Neural crest cell (in vitro differentiated cells): ENCODE measurements at regions not wholly inside any gene's neighbourhood (a gene's known extent, or its start where the extent isn't known, plus 50 kb on each side); places are given as distances from the start of the nearest gene placed in this dataset.

Experiments
- DNase-seq: peaks from one replicate; pipeline ENCODE4 v3.0.0; 2021; ENCODE audit warnings: low read depth, mixed read lengths, low spot score
- H3K27ac Mint-ChIP-seq: one replicate; pipeline ENCODE4 v1.8.0; 2021; ENCODE audit warnings: mild to moderate bottlenecking, mixed read lengths; ENCODE audit not compliant: unreplicated experiment
- H3K27me3 Mint-ChIP-seq: 2 replicates; pipeline ENCODE4 v1.8.0; 2021; ENCODE audit warnings: low read depth, mild to moderate bottlenecking, mixed read lengths
- H3K36me3 Mint-ChIP-seq: 2 replicates; pipeline ENCODE4 v1.8.0; 2021; ENCODE audit warnings: low read depth, mild to moderate bottlenecking, mixed read lengths
- H3K4me1 Mint-ChIP-seq: 2 replicates; pipeline ENCODE4 v1.8.0; 2021; ENCODE audit warnings: mixed read lengths
- H3K4me3 Mint-ChIP-seq: one replicate; pipeline ENCODE4 v1.8.0; 2021; ENCODE audit warnings: mild to moderate bottlenecking, mixed read lengths
- H3K9me3 Mint-ChIP-seq: 2 replicates; pipeline ENCODE4 v1.8.0; 2021; ENCODE audit warnings: mixed read lengths
- TF ChIP-seq, protein P1 (sequence below): fragments of 200-600 bp; sonication (generic); conservative IDR thresholded peaks from 2 replicates; pipeline ENCODE4 v1.5.0; 2021; ENCODE audit warnings: antibody characterized with exemption, mild to moderate bottlenecking

DNA sequence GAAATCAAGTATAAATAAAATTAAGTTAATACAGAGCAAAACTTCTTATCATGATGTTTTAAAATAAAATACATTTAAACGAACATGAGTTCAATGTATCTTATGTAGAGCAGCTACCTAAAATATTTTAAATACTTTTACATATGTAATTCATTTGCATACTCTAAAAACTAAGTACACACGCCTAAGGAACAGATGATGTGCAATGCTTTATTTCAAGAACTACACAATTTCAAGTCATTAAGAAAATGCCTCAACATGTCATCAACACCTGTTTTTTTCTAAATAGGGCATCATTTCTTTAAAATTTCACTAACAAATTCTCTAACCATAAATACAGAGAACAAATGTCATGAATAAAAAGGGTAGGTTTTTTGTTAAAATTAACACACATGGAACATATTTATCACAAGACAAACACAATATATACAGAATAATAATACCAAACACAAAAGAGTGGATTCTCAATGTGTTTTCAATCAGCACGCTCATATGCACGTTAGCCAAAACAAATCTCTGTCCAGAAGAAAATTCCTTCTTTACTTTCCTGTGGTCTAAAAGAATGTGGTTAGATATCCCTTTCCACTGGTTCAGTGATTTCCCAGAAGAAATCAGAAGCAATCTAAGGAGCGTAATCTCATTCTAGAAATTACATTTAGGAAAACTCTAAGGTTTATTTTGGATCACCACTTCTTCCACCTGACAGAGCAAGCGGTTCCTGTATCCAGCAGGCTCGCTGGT is 73.0 kb upstream of the PFKP start:
- TF ChIP-seq, protein P1, sequence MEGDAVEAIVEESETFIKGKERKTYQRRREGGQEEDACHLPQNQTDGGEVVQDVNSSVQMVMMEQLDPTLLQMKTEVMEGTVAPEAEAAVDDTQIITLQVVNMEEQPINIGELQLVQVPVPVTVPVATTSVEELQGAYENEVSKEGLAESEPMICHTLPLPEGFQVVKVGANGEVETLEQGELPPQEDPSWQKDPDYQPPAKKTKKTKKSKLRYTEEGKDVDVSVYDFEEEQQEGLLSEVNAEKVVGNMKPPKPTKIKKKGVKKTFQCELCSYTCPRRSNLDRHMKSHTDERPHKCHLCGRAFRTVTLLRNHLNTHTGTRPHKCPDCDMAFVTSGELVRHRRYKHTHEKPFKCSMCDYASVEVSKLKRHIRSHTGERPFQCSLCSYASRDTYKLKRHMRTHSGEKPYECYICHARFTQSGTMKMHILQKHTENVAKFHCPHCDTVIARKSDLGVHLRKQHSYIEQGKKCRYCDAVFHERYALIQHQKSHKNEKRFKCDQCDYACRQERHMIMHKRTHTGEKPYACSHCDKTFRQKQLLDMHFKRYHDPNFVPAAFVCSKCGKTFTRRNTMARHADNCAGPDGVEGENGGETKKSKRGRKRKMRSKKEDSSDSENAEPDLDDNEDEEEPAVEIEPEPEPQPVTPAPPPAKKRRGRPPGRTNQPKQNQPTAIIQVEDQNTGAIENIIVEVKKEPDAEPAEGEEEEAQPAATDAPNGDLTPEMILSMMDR, result no peak
- Mint-ChIP-seq H3K4me1 (peaks cover 11% of the 10 kb centered on the region), H3K36me3 (no peaks in the 10 kb centered on the region), H3K4me3 (no peak overlapping the region), H3K9me3 (no peaks in the 10 kb centered on the region), H3K27me3 (no peaks in the 10 kb centered on the region), H3K27ac (no peak overlapping the region)
- DNase-seq, result no peak

DNA sequence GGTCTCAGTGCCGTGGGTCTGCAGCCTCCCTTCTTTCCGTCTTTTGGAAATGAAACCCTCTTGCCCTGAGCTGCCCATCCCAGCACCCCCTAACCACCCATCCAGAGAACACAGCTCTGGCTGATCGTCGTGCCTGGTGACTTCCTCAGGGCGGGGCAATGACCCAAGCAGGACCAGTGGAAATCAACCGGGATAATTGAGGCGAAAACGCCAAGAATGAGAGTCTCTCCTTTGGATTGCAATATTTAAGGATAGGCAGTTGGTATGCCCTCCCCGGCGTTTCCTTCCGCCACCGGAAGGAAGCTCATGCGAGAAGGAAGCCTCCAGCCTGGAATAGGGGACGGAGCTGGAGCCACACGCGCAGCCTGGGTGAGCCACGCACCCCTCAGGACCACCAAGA is 73.7 kb upstream of the PFKP start:
- Mint-ChIP-seq H3K27ac (no peak overlapping the region), H3K4me1 (peaks cover 11% of the 10 kb centered on the region), H3K36me3 (no peaks in the 10 kb centered on the region), H3K27me3 (peaks cover 1% of the 10 kb centered on the region), H3K4me3 (no peak overlapping the region), H3K9me3 (peaks cover 1% of the 10 kb centered on the region)
- TF ChIP-seq, protein P1, result no peak
- no peak for DNase-seq

DNA sequence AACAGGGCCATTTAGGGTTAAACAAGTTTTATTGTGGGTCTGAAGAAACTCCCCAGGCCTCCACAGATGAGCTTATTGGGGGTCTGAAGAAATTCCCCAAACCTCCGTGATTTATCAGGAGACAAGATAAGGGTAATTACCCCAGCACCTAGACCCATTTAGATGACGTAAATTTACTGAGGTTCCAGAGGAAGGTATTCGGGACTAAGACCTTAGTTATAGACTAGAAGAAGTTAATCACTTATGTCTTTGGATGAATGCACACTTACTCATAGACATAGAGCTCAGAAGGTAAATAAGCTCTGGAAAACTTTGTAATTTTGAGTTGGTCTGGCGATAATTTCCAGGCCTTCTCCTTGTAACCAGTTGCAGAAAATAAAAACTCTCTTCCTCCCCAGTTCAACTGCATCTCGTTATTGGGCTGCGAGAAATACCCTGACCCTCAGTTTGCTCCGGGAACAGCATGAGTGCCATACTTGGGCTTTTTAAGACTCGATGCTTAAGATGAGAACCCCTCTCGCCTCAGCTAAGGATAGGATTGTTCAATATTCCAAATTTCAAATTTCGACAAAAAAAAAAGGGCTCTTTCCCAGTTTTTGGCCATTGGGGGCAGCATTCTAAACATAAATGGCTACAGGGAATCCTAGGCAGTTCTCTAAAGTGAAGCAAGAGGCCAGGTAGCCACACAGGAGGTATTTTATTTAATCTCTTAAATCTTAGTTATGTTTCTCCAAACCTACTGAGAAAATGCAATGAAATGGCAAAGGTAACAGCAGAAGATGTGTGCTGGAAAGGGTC is 74.7 kb upstream of the PFKP start:
- Mint-ChIP-seq H3K27ac (no peak overlapping the region), H3K27me3 (peaks cover 2% of the 10 kb centered on the region), H3K9me3 (peaks cover 3% of the 10 kb centered on the region), H3K4me1 (peaks cover 11% of the 10 kb centered on the region), H3K4me3 (no peak overlapping the region), H3K36me3 (no peaks in the 10 kb centered on the region)
- TF ChIP-seq, protein P1, result peak; percentile 17
- no peak for DNase-seq

DNA sequence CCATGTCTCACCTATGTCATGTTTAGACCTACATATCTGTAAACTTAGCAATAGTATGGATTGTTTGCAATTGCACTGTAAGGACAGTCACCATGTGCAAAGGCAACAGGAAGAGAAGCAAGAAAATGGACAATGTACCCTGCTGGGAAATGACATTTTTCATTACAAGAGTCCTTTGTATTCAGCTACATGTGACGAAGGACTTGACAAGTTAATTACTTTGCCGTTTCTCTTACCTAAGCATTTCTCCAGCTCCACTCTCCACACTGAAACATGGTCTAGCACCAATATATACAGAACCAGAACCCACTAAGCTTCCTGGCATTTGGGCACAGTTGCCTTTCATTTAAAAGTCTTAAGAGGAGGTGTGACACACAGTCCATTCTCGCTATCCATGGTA is 76.6 kb upstream of the PFKP start:
- peaks cover 7% of the 10 kb centered on the region for H3K27me3 Mint-ChIP-seq
- peaks cover 16% of the 10 kb centered on the region for H3K4me1 Mint-ChIP-seq
- no peak overlapping the region for H3K4me3 Mint-ChIP-seq
- no peaks in the 10 kb centered on the region for H3K36me3 Mint-ChIP-seq
- H3K9me3 Mint-ChIP-seq, result peaks cover 3% of the 10 kb centered on the region
- H3K27ac Mint-ChIP-seq, result no peak overlapping the region
- TF ChIP-seq, protein P1, result no peak
- DNase-seq, result no peak

DNA sequence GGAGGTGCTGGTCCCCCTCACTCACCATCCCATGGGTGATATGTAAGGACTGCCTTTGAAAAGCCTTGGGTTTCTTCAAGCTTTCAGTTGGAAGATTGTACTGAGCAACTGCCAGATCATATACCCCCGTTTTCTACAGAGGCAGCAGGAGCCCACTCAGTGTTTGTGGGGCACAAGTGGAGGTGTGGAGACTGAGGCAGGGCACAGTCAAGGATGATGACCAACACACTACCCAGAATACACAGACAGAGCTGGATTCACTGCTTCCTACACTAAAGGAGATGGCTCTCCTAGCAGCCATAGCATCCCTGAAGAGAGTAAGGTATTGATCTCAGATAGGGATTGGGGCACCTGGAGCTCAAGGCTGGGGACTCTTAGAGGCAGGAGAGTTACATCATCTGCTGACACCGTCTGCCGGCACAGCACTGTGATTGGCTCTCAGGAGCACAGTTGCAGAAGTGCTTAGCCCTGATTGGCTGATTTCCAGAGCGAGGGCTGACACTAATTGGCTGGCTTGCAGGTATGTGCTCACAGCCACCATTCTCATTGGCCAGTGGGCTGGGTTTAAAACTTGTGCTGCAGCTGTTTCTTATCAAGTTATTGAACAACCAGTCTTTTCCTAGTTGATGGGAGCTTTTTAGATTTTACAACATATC is 77.9 kb upstream of the PFKP start:
- Mint-ChIP-seq H3K36me3 (no peaks in the 10 kb centered on the region), H3K4me1 (peaks cover 16% of the 10 kb centered on the region), H3K27me3 (peaks cover 7% of the 10 kb centered on the region), H3K9me3 (peaks cover 3% of the 10 kb centered on the region), H3K4me3 (no peak overlapping the region), H3K27ac (no peak overlapping the region)
- DNase-seq, result no peak
- TF ChIP-seq, protein P1, result no peak
